ENCODE measurements at regions not wholly inside any gene's neighbourhood (a gene's known extent, or its start where the extent isn't known, plus 50 kb on each side); places are given as distances from the start of the nearest gene placed in this dataset.

- DNase-seq, result no peak
These were observed 483.1 kb downstream of the CDH11 start for GRCh38 chr16:64638766-64639165.

GRCh38 chr16:64629622-64630021, 492.2 kb downstream of the CDH11 start:
- peak; percentile 45 for DNase-seq

GRCh38 chr16:64627781-64628180, 494.1 kb downstream of the CDH11 start:
- no peak for DNase-seq

GRCh38 chr16:64627288-64627687, 494.6 kb downstream of the CDH11 start:
- DNase-seq, result no peak

- no peak for DNase-seq
These were observed 495.1 kb downstream of the CDH11 start for GRCh38 chr16:64626776-64627175.

GRCh38 chr16:64621616-64622015, 500.2 kb downstream of the CDH11 start:
- DNase-seq, result no peak

GRCh38 chr16:64617836-64618476, 503.9 kb downstream of the CDH11 start:
- DNase-seq, result no peak

- peak; percentile 6 for DNase-seq
These were observed 506.1 kb downstream of the CDH11 start for GRCh38 chr16:64615630-64616280.

GRCh38 chr16:64596196-64596595, 525.7 kb downstream of the CDH11 start:
- DNase-seq, result no peak

- DNase-seq, result peak; percentile 57
These were observed 531.4 kb downstream of the CDH11 start for GRCh38 chr16:64590513-64590912.

- DNase-seq, result peak; percentile 78
These were observed 532.0 kb downstream of the CDH11 start for GRCh38 chr16:64589836-64590235.

- no peak for DNase-seq
These were observed 535.1 kb downstream of the CDH11 start for GRCh38 chr16:64586781-64587180.

- no peak for DNase-seq
These were observed 536.5 kb downstream of the CDH11 start for GRCh38 chr16:64585367-64585766.

- DNase-seq, result no peak
These were observed 541.3 kb downstream of the CDH11 start for GRCh38 chr16:64580558-64580957.

- DNase-seq, result no peak
These were observed 542.2 kb downstream of the CDH11 start for GRCh38 chr16:64579712-64580111.

GRCh38 chr16:64545768-64546167, 576.1 kb downstream of the CDH11 start:
- no peak for DNase-seq

GRCh38 chr16:64544859-64545258, 577.0 kb downstream of the CDH11 start:
- DNase-seq, result no peak

GRCh38 chr16:64543441-64543840, 578.4 kb downstream of the CDH11 start:
- no peak for DNase-seq

- DNase-seq, result no peak
These were observed 578.8 kb downstream of the CDH11 start for GRCh38 chr16:64543031-64543430.

GRCh38 chr16:64542152-64542551, 579.7 kb downstream of the CDH11 start:
- DNase-seq, result no peak

- no peak for DNase-seq
These were observed 580.2 kb downstream of the CDH11 start for GRCh38 chr16:64541621-64542020.

GRCh38 chr16:64540434-64540833, 581.4 kb downstream of the CDH11 start:
- no peak for DNase-seq

- DNase-seq, result no peak
These were observed 582.0 kb downstream of the CDH11 start for GRCh38 chr16:64539811-64540371.

- DNase-seq, result no peak
These were observed 587.6 kb downstream of the CDH11 start for GRCh38 chr16:64534180-64534780.
